HepG2 (cell line): ENCODE measurements at regions not wholly inside any gene's neighbourhood (a gene's known extent, or its start where the extent isn't known, plus 50 kb on each side); places are given as distances from the start of the nearest gene placed in this dataset.

Experiments
- ATAC-seq: fragments of 200-7000 bp; cut with Tn5 transposase; 3 replicates; pipeline ENCODE4 v1.9.1; 2020; ENCODE audit warnings: mild to moderate bottlenecking, moderate library complexity
- BruUV-seq: library from RNA; stranded (reverse); fragments of 400-500 nt; replicated peaks from 2 replicates; lab custom pipeline; 2021; lab: Mats Ljungman, UMichigan
- CTCF ChIA-PET: fragments of 300-600 bp; formaldehyde crosslinking; extraction: SDS; loops from one replicate; lab custom pipeline; 2021; ENCODE audit warnings: low total read pairs, inconsistent platforms, low intra/inter-chr PET ratio; lab: Yijun Ruan, JAX
- POLR2A ChIA-PET: fragments of 350-600 bp; sonication (Branson Sonifier 250); formaldehyde crosslinking; loops from one replicate; lab custom pipeline; 2020; ENCODE audit warnings: antibody characterized with exemption, inconsistent platforms; lab: Yijun Ruan, JAX
- DNase-seq: peaks from one replicate; pipeline ENCODE4 v3.0.0-alpha.2; 2015; ENCODE audit warnings: low spot score
- FAIRE-seq: peaks from 3 replicates; lab custom pipeline; 2011; peaks lifted over from hg19 to GRCh38; lab: Jason Lieb, UNC
- H2AFZ ChIP-seq: one replicate; pipeline ENCODE4 v1.6.1; 2011; ENCODE audit warnings: low read length, inconsistent platforms
- H3K27ac ChIP-seq: fragments of 300-600 bp; 3 replicates; pipeline ENCODE4 v1.8.0; 2011; ENCODE audit warnings: mixed run types, mild to moderate bottlenecking, mixed read lengths, low read length, inconsistent platforms; ENCODE audit not compliant: insufficient read depth; ENCODE audit errors: extremely low read length
- H3K27me3 ChIP-seq, 2 experiments: fragments of 200-600 bp in 1 of 2; 2 replicates in 1 of 2; 3 replicates in 1 of 2; pipeline versions ENCODE4 v1.6.0 to v1.8.0; 2011; ENCODE audit warnings: low read length in 2 of 2, mild to moderate bottlenecking in 2 of 2, moderate library complexity in 2 of 2, inconsistent platforms in 1 of 2; ENCODE audit not compliant: insufficient read depth in 2 of 2, control insufficient read depth in 1 of 2
- H3K36me3 ChIP-seq, 2 experiments: fragments of 200-600 bp in 1 of 2; replicated peaks in 1 of 2; 2 replicates in 1 of 2; 3 replicates in 1 of 2; pipeline versions ENCODE4 v1.5.1 to v1.8.0; 2011; ENCODE audit warnings: low read length in 2 of 2, inconsistent platforms in 1 of 2; ENCODE audit not compliant: insufficient read depth in 2 of 2, control insufficient read depth in 1 of 2
- H3K4me1 ChIP-seq: 2 replicates; pipeline ENCODE4 v1.5.1; 2012; ENCODE audit warnings: low read length, inconsistent platforms; ENCODE audit not compliant: insufficient read depth
- H3K4me2 ChIP-seq: 2 replicates; pipeline ENCODE4 v1.6.0; 2011; ENCODE audit warnings: low read depth, low read length, inconsistent platforms
- H3K4me3 ChIP-seq, 3 experiments: fragments of 200-600 bp in 1 of 3; sonication (generic), shearing (Covaris generic) in 1 of 3; replicated peaks in 1 of 3; 2 replicates each; pipeline ENCODE4 v1.5.1; 2011 to 2016; ENCODE audit warnings: low read length in 3 of 3, inconsistent platforms in 2 of 3, low read depth in 2 of 3, mild to moderate bottlenecking in 2 of 3, control low read depth in 1 of 3, mixed read lengths in 1 of 3; ENCODE audit not compliant: insufficient read depth in 1 of 3
- H3K79me2 ChIP-seq: one replicate; pipeline ENCODE4 v1.6.1; 2011; ENCODE audit warnings: low read length, inconsistent platforms; ENCODE audit not compliant: insufficient read depth
- H3K9ac ChIP-seq: 2 replicates; pipeline ENCODE4 v1.6.0; 2011; ENCODE audit warnings: mild to moderate bottlenecking, low read depth, low read length, inconsistent platforms; ENCODE audit not compliant: insufficient read depth
- H3K9me3 ChIP-seq: 2 replicates; pipeline ENCODE4 v1.5.1; 2012; ENCODE audit warnings: mild to moderate bottlenecking, low read length
- H4K20me1 ChIP-seq: 2 replicates; pipeline ENCODE4 v1.6.0; 2011; ENCODE audit warnings: inconsistent platforms, mild to moderate bottlenecking, low read length, moderate library complexity; ENCODE audit not compliant: insufficient read depth
- HMG20A ChIP-seq: IDR thresholded peaks from 2 replicates; pipeline ENCODE4 v1.6.1; 2016; ENCODE audit warnings: borderline replicate concordance
- IKZF4 ChIP-seq: sonication (generic); formaldehyde crosslinking; IDR thresholded peaks from 2 replicates; pipeline ENCODE4 v1.5.1; 2020; ENCODE audit warnings: borderline replicate concordance, mild to moderate bottlenecking, low read depth, missing genetic modification reagents; ENCODE audit errors: not compliant biosample characterization
- RFX5 ChIP-seq: IDR thresholded peaks from 2 replicates; pipeline ENCODE4 v1.6.1; 2011; ENCODE audit warnings: low read depth, low read length, improper control_type of control experiment
- WGBS: methylation state at CpG from one replicate; pipeline ENCODE4 v1.1.6; 2017; ENCODE audit warnings: low lambda C conversion rate; 5-methylcytosine and 5-hydroxymethylcytosine counted together
- in situ Hi-C: cut with HindIII; loops from 2 replicates; pipeline ENCODE4 v1.10.0; 2017; ENCODE audit warnings: low pct_unique_long_range_greater_than_20kb; ENCODE audit not compliant: extremely low pct_ligation_motif_present
- intact Hi-C: fragments of 100-400 bp; cut with micrococcal nuclease; formaldehyde crosslinking; loops from one replicate; pipeline ENCODE4 v1.10.0; 2022; ENCODE audit not compliant: unreplicated experiment

- no peak for DNase-seq
- WGBS, result 0% methylated on average over 3 of the region's 3 CpGs
- TF ChIP-seq IKZF4 (CRISPR knock-in tag) (no peak), RFX5 (no peak)
- H3K4me1 ChIP-seq, result no peaks in the 10 kb centered on the region
- H3K27me3 ChIP-seq, result no peaks in the 10 kb centered on the region; a peak in 1 of 5 replicates
- no peaks in the 10 kb centered on the region for H3K9me3 ChIP-seq
- no peak overlapping the region for H3K4me2 ChIP-seq
- no peak for FAIRE-seq
- ATAC-seq, result no peak
- no peak overlapping the region for H2AFZ ChIP-seq
- no peaks in the 10 kb centered on the region for H4K20me1 ChIP-seq
- no TSS peak for BruUV-seq
- H3K79me2 ChIP-seq, result no peaks in the 10 kb centered on the region
- ChIA-PET CTCF (no interaction called here), POLR2A (no interaction called here)
- intact Hi-C loops (no loop called here), in situ Hi-C loops (no loop called here)
- H3K27ac ChIP-seq, result no peak overlapping the region
- H3K4me3 ChIP-seq, result no peak overlapping the region
- no peaks in the 10 kb centered on the region for H3K36me3 ChIP-seq
- H3K9ac ChIP-seq, result no peak overlapping the region
Measured at GRCh38 chr6:91173186-91173585, 586.3 kb upstream of the MAP3K7 start.

GRCh38 chr6:91171754-91172462, 585.0 kb upstream of the MAP3K7 start:
- H3K27ac ChIP-seq, result no peak overlapping the region
- H3K9me3 ChIP-seq, result no peaks in the 10 kb centered on the region
- DNase-seq, result no peak
- FAIRE-seq, result no peak
- ChIA-PET CTCF (no interaction called here), POLR2A (no interaction called here)
- under 1% methylated on average over 7 of the region's 7 CpGs for WGBS
- no peaks in the 10 kb centered on the region for H4K20me1 ChIP-seq
- no TSS peak for BruUV-seq
- H3K9ac ChIP-seq, result no peak overlapping the region
- H3K4me3 ChIP-seq, result no peak overlapping the region
- H2AFZ ChIP-seq, result no peak overlapping the region
- in situ Hi-C loops, result no loop called here
- no peak overlapping the region for H3K4me2 ChIP-seq
- no peaks in the 10 kb centered on the region for H3K36me3 ChIP-seq
- no peak for TF ChIP-seq HMG20A (CRISPR knock-in tag)
- ATAC-seq, result no peak
- H3K79me2 ChIP-seq, result no peaks in the 10 kb centered on the region
- no peaks in the 10 kb centered on the region; a peak in 1 of 5 replicates for H3K27me3 ChIP-seq
- intact Hi-C loops, result no loop called here
- H3K4me1 ChIP-seq, result no peaks in the 10 kb centered on the region
